PC-3 (cell line): ENCODE measurements at regions not wholly inside any gene's neighbourhood (a gene's known extent, or its start where the extent isn't known, plus 50 kb on each side); places are given as distances from the start of the nearest gene placed in this dataset.

Experiments used
- CTCF ChIP-seq: fragments of 300-600 bp; sonication (generic); conservative IDR thresholded peaks from 2 replicates; pipeline ENCODE4 v1.5.1; 2017; ENCODE audit warnings: antibody characterized with exemption, low read depth, mild to moderate bottlenecking, low read length
- EZH2 ChIP-seq: fragments of 300-600 bp; sonication (generic); IDR thresholded peaks from one replicate; pipeline ENCODE4 v1.6.1; 2017; ENCODE audit warnings: antibody characterized with exemption, mild to moderate bottlenecking, low read length; ENCODE audit not compliant: unreplicated experiment
- EZH2phosphoT487 ChIP-seq: fragments of 300-600 bp; sonication (generic); IDR thresholded peaks from 2 replicates; pipeline ENCODE4 v1.6.1; 2018; ENCODE audit warnings: mild to moderate bottlenecking, antibody characterized with exemption, low read length, borderline replicate concordance

GRCh38 chr12:89946518-89947135 lies 238.0 kb upstream of the ATP2B1 start:
- no peak for TF ChIP-seq CTCF
- TF ChIP-seq EZH2phosphoT487, result no peak
- no peak for TF ChIP-seq EZH2
